HG03469 (cell line): ENCODE measurements at regions not wholly inside any gene's neighbourhood (a gene's known extent, or its start where the extent isn't known, plus 50 kb on each side); places are given as distances from the start of the nearest gene placed in this dataset.
"Not testable (repeated sequence)": the region's sequence is repeated elsewhere in the genome, so short reads cannot be mapped to it uniquely, and the experiment has no call there.

Source experiments
- ATAC-seq: cut with Tn5 transposase; IDR thresholded peaks from one replicate; pipeline ENCODE4 v1.9.1; 2021; ENCODE audit warnings: mild to moderate bottlenecking, moderate library complexity, moderate number of reproducible peaks; ENCODE audit not compliant: unreplicated experiment

GRCh38 chr12:92062539-92063493, 82.8 kb downstream of the BTG1 start:
- no peak for ATAC-seq

DNA sequence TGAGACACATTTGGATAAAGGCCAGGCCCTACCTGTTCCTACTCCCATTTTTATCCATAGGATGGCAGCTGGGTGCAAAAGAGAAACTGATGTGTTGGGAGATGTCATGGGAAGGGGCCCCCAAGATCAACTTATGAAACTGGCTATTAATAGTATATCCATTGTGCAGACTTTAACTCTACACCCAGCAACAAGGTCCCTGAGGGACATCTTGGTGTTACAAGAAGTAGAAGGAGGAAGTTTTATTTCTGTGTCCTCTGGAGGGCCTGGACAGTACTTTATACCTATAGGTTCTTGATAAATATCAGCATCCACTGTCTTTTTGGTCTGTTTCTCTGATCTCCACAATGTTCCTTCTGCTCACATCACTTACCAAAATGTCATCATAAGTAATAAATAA, 84.6 kb downstream of the BTG1 start:
- no peak for ATAC-seq

DNA sequence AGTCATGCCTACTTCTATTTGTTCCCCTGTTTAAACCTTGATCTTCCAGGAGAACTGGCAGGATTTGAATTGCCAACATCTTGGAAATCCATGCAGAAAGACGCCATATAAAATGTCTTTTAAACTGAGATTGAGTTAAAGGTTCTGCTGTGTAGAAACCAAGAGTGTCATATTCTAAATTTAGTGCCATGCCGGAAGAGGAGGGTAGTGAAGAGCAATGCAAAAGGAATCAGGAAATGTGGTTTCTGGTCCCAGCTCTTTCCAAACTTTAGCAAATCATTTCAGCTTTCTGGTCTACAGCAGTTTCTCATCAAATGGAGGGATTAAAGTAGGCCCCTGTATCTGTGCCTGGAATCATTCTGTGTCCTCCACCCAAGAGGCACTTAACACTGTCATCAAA, 85.7 kb downstream of the BTG1 start:
- ATAC-seq: no peak

DNA sequence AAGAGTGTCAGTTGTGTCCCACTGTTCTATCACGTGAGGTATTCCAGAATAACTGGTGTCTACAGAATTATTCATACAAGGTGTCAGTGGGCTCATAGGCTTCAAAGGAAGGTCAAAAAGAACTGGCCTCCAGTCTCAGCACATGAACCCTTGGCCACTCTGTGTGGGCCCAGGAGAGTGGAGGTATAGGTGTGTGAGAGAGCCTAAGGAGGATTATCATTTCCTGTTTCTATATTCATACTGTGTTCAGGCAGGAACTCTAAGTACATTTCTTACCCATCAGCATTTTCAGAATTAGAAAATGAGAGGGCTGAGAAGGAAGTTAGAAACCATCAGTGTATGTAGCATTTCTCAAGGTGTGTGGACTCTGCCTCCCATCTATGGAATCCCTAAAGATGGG, 87.0 kb downstream of the BTG1 start:
- ATAC-seq: no peak

- not testable (repeated sequence) for ATAC-seq
Observed at GRCh38 chr12:92056756-92057155, 88.9 kb downstream of the BTG1 start.

- no peak for ATAC-seq
Observed at GRCh38 chr12:92056290-92056689, 89.4 kb downstream of the BTG1 start.

DNA sequence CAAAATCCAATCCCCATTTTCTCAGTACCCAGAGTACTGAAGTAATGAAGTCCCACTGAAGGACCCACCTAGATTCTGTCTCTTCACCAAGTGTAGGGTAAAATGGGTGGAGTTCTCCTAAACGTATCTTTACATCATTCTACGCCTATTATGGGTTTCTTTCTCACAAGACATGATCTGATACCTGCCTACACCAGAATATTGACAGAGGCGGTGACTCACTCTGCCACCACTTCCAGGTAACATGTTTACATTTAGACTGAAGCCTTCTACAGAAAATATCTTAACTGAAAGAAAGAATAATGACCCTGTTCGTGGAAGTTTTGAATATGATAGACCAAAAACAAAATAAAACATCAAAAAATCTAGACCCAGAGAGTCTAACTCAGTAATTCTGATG, 89.8 kb downstream of the BTG1 start:
- no peak for ATAC-seq

- no peak for ATAC-seq
Observed at GRCh38 chr12:92051441-92051840, 94.2 kb downstream of the BTG1 start.

DNA sequence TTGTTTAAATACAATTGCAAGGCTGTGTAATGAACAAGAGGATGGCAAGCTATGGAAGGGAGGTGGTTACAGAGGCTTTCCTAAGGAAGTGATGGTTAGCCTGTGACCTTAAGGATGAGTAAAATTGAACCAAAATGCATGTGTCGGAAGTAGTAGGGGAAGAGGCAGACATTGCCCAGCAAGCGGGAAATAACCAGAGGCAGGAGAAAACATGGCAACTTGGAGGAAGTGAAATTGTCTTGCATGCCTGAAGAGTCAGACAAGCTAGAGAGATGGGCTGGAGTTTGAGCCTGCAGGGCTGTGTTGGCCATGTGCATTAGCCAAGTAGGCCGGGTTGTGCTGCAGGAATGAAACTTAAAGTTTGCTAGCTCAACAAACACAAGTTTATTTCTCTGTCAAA, 96.2 kb downstream of the BTG1 start:
- ATAC-seq: peak; percentile 86

DNA sequence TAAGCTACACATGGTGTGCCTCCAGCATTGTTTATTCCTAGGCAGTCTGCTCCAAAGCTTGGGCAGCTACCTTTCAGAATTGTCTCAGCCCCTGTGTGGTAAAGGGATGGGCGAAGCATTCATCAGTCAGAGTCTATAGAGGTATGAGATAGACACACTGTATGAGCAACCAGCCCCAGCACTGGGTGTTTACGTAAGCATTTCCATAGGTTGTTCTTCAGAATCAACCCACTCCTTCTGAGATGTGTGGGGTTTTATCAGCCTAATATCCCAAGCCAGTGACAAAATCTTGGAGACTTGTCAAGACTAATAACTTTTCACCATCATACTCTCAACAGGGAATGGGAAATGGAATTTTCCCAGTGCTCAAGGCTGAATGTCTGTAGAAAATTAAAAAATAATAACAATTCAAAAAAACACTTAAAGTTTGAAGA, 98.2 kb downstream of the BTG1 start:
- ATAC-seq: no peak

- ATAC-seq: no peak
Observed at GRCh38 chr12:92046557-92047392, 98.9 kb downstream of the BTG1 start.

GRCh38 chr12:92045852-92046251, 99.8 kb downstream of the BTG1 start:
- ATAC-seq: no peak

GRCh38 chr12:92044435-92044834, 101.2 kb downstream of the BTG1 start:
- no peak for ATAC-seq

DNA sequence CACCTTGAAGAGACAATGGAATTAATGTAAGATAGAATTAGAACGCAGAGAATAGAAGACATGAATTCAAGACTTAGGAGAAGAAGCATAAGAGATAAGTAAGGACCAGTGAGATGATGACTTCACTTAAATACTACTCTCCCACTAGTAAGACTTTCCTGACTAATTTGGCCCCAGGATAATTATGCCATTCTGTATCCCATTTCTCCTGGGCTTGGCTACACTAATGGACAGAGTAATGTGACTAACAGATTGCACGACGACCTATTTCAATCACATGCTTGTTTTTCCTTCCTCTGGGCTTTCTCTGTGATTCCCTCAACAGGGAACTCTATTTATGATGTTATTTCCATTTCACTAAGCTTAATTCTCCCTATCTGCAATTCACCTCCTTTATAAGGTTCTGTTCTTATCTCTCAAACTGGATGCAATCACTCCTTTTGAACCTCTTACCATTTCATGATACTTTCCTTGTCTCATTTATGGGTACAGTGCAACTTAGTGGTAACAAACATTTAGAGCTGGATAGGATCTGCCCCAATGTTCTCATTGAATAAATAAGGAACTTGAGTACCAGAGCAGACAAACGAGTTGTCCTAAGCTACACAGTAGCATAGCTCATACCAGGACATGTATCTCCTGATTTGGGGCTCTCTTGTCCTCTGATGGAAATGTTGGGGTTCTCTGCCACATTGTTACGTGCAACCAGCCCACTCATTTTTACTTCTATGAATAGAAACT, 102.7 kb downstream of the BTG1 start:
- no peak for ATAC-seq

DNA sequence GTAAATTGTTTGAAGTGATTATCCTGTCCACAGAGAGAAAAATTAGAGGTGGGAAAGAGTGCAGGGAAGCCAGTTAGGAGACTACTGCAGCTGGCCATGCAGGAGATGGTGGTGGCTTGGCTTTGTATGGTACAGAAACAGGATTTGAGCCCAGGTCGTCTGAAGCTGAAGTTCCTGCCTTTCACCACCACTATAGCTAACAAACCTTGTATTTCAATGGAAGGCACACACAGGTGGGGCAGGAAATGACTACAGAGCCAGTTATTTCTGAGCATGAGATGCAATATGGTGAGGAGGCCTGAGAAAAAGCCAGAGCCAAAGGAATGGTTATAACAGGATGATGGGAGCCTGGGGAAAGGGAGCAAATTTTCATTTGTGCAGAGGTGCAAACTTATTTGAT, 103.9 kb downstream of the BTG1 start:
- ATAC-seq: no peak

GRCh38 chr12:92039046-92039445, 106.6 kb downstream of the BTG1 start:
- no peak for ATAC-seq

- no peak for ATAC-seq
Observed at GRCh38 chr12:92038476-92038875, 107.2 kb downstream of the BTG1 start.

GRCh38 chr12:92036771-92037453, 108.7 kb downstream of the BTG1 start:
- no peak for ATAC-seq

DNA sequence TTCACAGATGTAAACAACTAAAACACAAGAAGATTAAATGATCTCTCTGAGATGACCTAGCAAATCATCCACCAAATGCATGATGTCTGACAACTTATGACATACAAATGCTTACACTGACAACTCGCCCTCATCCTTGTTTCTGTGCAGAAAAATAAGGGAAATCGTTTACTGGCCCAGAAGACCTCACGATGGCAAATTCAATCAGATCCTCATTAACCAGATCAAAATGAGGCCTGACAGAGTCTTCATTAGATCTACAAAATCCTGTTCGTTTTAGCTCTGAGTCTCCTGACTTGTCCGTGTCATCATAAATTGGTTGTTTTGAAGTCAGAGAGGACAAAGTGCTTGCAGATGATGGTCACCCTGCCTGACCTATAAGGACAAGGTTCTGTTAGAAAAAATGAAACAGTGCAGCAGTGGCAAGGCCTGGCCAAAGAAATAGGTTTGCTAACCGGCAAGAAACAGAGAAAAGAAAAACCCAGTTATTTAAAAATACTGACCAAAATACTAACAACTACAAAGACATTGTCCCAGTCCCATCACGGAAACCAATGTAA, 109.5 kb downstream of the BTG1 start:
- no peak for ATAC-seq

- ATAC-seq: peak; percentile 1
Observed at GRCh38 chr12:92035477-92035876, 110.2 kb downstream of the BTG1 start.
